HG03442 (cell line): ENCODE measurements at regions not wholly inside any gene's neighbourhood (a gene's known extent, or its start where the extent isn't known, plus 50 kb on each side); places are given as distances from the start of the nearest gene placed in this dataset.

ENCODE experiments used
- ATAC-seq: cut with Tn5 transposase; IDR thresholded peaks from one replicate; pipeline ENCODE4 v1.9.1; 2021; ENCODE audit warnings: mild to moderate bottlenecking, moderate library complexity; ENCODE audit not compliant: unreplicated experiment

GRCh38 chr13:59461411-59461810 is 702.3 kb downstream of the DIAPH3 start:
- ATAC-seq = no peak

GRCh38 chr13:59463023-59463422 is 700.7 kb downstream of the DIAPH3 start:
- no peak for ATAC-seq

- no peak for ATAC-seq
These were observed 698.8 kb downstream of the DIAPH3 start for GRCh38 chr13:59464926-59465325.

GRCh38 chr13:59468396-59468795 is 695.3 kb downstream of the DIAPH3 start:
- no peak for ATAC-seq

- ATAC-seq = no peak
These were observed 692.6 kb downstream of the DIAPH3 start for GRCh38 chr13:59471106-59471505.

- no peak for ATAC-seq
These were observed 691.6 kb downstream of the DIAPH3 start for GRCh38 chr13:59472134-59472533.

- ATAC-seq = no peak
These were observed 689.0 kb downstream of the DIAPH3 start for GRCh38 chr13:59474696-59475095.

GRCh38 chr13:59475911-59476310 is 687.8 kb downstream of the DIAPH3 start:
- ATAC-seq = no peak

GRCh38 chr13:59476366-59476765 is 687.4 kb downstream of the DIAPH3 start:
- no peak for ATAC-seq

- no peak for ATAC-seq
These were observed 686.7 kb downstream of the DIAPH3 start for GRCh38 chr13:59477011-59477410.

GRCh38 chr13:59478908-59479307 is 684.8 kb downstream of the DIAPH3 start:
- ATAC-seq = no peak

GRCh38 chr13:59479629-59480028 is 684.1 kb downstream of the DIAPH3 start:
- no peak for ATAC-seq

- ATAC-seq = no peak
These were observed 683.1 kb downstream of the DIAPH3 start for GRCh38 chr13:59480396-59481259.

GRCh38 chr13:59483501-59484145 is 680.1 kb downstream of the DIAPH3 start:
- ATAC-seq = no peak

GRCh38 chr13:59487883-59488282 is 675.8 kb downstream of the DIAPH3 start:
- ATAC-seq = no peak

GRCh38 chr13:59488436-59488835 is 675.3 kb downstream of the DIAPH3 start:
- no peak for ATAC-seq

- no peak for ATAC-seq
These were observed 673.1 kb downstream of the DIAPH3 start for GRCh38 chr13:59490651-59491050.

- ATAC-seq = no peak
These were observed 671.6 kb downstream of the DIAPH3 start for GRCh38 chr13:59492030-59492636.

GRCh38 chr13:59493436-59493965 is 670.2 kb downstream of the DIAPH3 start:
- no peak for ATAC-seq

GRCh38 chr13:59494151-59494550 is 669.6 kb downstream of the DIAPH3 start:
- ATAC-seq = no peak

GRCh38 chr13:59494560-59494970 is 669.2 kb downstream of the DIAPH3 start:
- no peak for ATAC-seq

- no peak for ATAC-seq
These were observed 668.4 kb downstream of the DIAPH3 start for GRCh38 chr13:59495299-59495698.
